ENCODE measurements at regions not wholly inside any gene's neighbourhood (a gene's known extent, or its start where the extent isn't known, plus 50 kb on each side); places are given as distances from the start of the nearest gene placed in this dataset.

DNA sequence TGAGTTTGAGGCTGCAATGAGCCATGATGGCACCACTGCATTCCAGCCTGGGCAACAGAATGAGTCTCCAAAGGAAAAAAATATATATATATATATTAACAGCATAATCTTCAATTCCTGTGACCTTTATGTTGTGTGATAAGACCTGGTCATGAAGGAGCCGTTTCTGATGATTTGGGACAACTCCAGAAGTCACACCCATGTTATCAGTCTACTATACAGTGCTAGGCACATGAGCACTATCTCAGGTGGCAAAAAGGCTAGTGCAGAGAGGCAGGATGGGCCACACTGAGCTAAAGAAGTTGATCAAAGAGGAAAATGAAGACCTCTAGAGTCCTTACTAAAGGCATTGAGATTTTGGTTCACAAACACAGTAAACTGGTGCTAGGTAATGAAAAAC, 205.0 kb upstream of the RAD23B start:
- Histone ChIP-seq H3K27me3 (no peaks in the 10 kb centered on the region), H3K4me1 (no peaks in the 10 kb centered on the region), H3K4me3 (replicated peaks in 1 of 3) (no peak overlapping the region), H3K36me3 (no peaks in the 10 kb centered on the region), H3K9me3 (no peaks in the 10 kb centered on the region), H3K27ac (no peak overlapping the region)
- TF ChIP-seq, protein P1, sequence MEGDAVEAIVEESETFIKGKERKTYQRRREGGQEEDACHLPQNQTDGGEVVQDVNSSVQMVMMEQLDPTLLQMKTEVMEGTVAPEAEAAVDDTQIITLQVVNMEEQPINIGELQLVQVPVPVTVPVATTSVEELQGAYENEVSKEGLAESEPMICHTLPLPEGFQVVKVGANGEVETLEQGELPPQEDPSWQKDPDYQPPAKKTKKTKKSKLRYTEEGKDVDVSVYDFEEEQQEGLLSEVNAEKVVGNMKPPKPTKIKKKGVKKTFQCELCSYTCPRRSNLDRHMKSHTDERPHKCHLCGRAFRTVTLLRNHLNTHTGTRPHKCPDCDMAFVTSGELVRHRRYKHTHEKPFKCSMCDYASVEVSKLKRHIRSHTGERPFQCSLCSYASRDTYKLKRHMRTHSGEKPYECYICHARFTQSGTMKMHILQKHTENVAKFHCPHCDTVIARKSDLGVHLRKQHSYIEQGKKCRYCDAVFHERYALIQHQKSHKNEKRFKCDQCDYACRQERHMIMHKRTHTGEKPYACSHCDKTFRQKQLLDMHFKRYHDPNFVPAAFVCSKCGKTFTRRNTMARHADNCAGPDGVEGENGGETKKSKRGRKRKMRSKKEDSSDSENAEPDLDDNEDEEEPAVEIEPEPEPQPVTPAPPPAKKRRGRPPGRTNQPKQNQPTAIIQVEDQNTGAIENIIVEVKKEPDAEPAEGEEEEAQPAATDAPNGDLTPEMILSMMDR (IDR thresholded peaks at IDR 0.05), result no peak
- no peak for TF ChIP-seq POLR2A (IDR thresholded peaks at IDR 0.05)
- no peak for DNase-seq
- WGBS, 2 donors, result 71 to 86% methylated on average over 1 of the region's 1 CpG
- intact Hi-C loops (cut with DNase I), result no loop called here

DNA sequence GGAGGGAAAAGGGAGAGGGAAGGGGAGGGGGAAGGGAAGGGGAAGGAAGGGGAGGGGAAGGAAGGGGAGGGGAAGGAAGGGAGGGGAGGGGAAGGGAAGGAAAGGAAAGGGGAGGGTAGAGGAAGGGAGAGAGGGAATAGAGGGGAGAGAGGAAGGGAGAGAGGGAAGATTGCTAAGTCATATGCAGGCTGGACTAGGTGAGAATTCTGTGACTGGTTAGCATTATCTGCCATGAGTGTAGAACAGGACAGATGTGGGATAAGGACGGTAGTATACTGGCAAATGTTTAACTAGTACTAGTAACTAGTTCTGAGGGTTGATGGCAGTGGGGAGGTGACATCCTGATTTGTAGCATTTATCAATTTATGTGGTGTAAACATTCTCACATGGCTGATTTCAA, 203.5 kb upstream of the RAD23B start:
- Histone ChIP-seq H3K36me3 (no peaks in the 10 kb centered on the region), H3K4me1 (no peaks in the 10 kb centered on the region), H3K9me3 (no peaks in the 10 kb centered on the region), H3K27me3 (no peaks in the 10 kb centered on the region), H3K4me3 (replicated peaks in 1 of 3) (no peak overlapping the region), H3K27ac (no peak overlapping the region)
- intact Hi-C loops (cut with DNase I), result no loop called here
- WGBS, 2 donors, result 86 to 89% methylated on average over 1 of the region's 1 CpG
- TF ChIP-seq, protein P1 (IDR thresholded peaks at IDR 0.05), result no peak
- no peak for TF ChIP-seq POLR2A (IDR thresholded peaks at IDR 0.05)
- no peak for DNase-seq

DNA sequence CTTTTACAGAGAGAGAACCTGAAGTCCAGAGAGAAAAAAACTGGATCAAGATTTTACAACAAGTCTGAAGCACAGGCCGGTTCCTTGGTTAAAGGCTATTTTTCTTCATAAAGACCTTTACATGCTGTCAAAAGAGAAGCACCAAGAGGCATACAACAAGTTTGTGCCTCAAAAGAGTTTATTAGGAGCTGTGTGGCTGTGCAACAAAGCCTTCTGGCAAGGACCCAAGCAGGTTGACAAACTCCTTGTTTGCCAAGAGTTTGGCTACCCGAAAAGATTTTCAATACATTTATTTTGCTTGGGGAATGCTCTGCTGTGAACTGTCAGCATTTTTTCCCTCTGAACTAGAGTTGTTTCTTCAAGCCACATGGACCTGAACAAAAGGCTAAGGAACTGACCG, 202.9 kb upstream of the RAD23B start:
- no peak overlapping the region for H3K4me3 ChIP-seq (replicated peaks in 1 of 3)
- peak in 1 of 2 donors; percentile 5 for DNase-seq
- intact Hi-C loops (cut with DNase I), result no loop called here
- no peaks in the 10 kb centered on the region for H3K36me3 ChIP-seq
- no peak for TF ChIP-seq POLR2A (IDR thresholded peaks at IDR 0.05)
- H3K27me3 ChIP-seq, result no peaks in the 10 kb centered on the region
- H3K4me1 ChIP-seq, result no peaks in the 10 kb centered on the region
- WGBS, 2 donors, result 46 to 57% methylated on average over 3 of the region's 3 CpGs
- no peaks in the 10 kb centered on the region for H3K9me3 ChIP-seq
- H3K27ac ChIP-seq, result no peak overlapping the region

DNA sequence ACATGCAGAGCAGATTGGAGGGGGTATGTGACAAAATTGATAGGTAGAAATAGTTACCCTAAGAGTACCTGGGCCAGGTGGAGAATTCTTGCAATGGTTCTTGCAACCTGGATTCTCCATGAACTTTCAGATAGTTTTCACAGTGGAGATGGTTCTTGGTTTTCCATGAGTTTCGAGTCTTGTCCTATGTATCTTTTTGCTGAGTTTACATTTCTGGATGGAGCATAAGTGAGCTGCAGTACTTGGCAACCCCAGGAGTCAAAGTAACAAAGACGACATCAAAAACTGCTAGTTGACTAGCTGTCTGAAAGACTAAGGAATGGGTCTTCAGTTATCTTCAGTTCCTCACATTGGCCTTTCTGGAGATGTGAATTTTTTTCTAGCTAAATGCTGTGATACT, 196.6 kb upstream of the RAD23B start:
- WGBS, 2 donors, result 79 to 86% methylated on average over 2 of the region's 2 CpGs
- no peaks in the 10 kb centered on the region for H3K36me3 ChIP-seq
- no peaks in the 10 kb centered on the region for H3K9me3 ChIP-seq
- no peaks in the 10 kb centered on the region for H3K27me3 ChIP-seq
- no peak for DNase-seq
- intact Hi-C loops (cut with DNase I), result no loop called here
- H3K4me1 ChIP-seq, result no peaks in the 10 kb centered on the region
- TF ChIP-seq, protein P1 (IDR thresholded peaks at IDR 0.05), result no peak
- TF ChIP-seq POLR2A (IDR thresholded peaks at IDR 0.05), result no peak
- H3K4me3 ChIP-seq (replicated peaks in 1 of 3), result no peak overlapping the region
- no peak overlapping the region for H3K27ac ChIP-seq

DNA sequence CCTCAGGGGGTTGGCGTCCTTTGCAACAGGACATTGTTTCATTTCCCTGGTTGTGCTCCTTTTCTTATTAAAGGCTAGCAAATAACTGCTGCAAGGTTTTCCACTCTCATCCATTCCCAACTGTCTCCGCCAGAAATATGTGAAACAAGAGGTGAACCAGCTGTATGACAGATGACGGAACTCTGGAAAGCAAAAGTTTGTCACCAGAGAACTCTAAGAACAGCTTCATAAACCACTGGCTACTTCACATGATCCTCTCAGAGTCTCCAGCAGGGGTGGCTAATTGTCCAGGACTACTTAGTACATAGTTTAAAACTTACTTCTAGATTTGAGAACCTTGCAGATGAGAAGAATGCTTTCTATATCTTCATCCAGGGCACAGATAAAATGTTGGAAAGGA, 195.9 kb upstream of the RAD23B start:
- TF ChIP-seq POLR2A (IDR thresholded peaks at IDR 0.05), result no peak
- TF ChIP-seq, protein P1 (IDR thresholded peaks at IDR 0.05), result no peak
- H3K4me3 ChIP-seq (replicated peaks in 1 of 3), result no peak overlapping the region
- no peak for DNase-seq

DNA sequence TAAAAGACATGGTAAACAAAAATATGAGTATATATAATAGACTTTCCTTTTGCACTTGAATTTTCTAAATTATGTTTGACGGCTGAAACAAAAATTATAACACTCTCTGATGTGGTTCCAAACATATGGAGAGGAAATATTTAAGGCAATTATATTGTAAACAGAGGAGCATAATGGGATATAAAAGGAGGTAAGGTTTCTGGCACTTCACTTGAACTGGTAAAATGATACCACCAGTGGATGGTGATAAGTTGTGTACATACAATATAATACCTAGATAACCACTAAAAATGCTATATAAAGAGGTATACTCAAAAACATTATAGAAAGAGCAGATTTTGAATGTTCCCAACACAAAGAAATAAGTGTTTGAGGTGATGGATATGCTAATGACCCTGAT, 192.9 kb upstream of the RAD23B start:
- no peak overlapping the region for H3K4me3 ChIP-seq (replicated peaks in 1 of 3)
- 90 to 94% methylated on average over 1 of the region's 1 CpG for WGBS, 2 donors
- H3K36me3 ChIP-seq, result no peaks in the 10 kb centered on the region
- H3K27me3 ChIP-seq, result no peaks in the 10 kb centered on the region
- no peak for DNase-seq
- no peaks in the 10 kb centered on the region for H3K4me1 ChIP-seq
- no peak for TF ChIP-seq POLR2A (IDR thresholded peaks at IDR 0.05)
- TF ChIP-seq, protein P1 (IDR thresholded peaks at IDR 0.05), result no peak
- H3K9me3 ChIP-seq, result no peaks in the 10 kb centered on the region
- intact Hi-C loops (cut with DNase I), result no loop called here
- H3K27ac ChIP-seq, result no peak overlapping the region

More for the DNA sequence above, 195.9 kb upstream of the RAD23B start:
- no peak overlapping the region for H3K27ac ChIP-seq
- WGBS, 2 donors, result 89 to 94% methylated on average over 3 of the region's 3 CpGs
- H3K27me3 ChIP-seq, result no peaks in the 10 kb centered on the region
- intact Hi-C loops (cut with DNase I), result no loop called here
- H3K36me3 ChIP-seq, result no peaks in the 10 kb centered on the region
- no peaks in the 10 kb centered on the region for H3K9me3 ChIP-seq
- no peaks in the 10 kb centered on the region for H3K4me1 ChIP-seq

Data from thyroid gland (tissue), 4 donors.